GM19035 (cell line): ENCODE measurements at regions not wholly inside any gene's neighbourhood (a gene's known extent, or its start where the extent isn't known, plus 50 kb on each side); places are given as distances from the start of the nearest gene placed in this dataset.

Source experiments
- ATAC-seq: cut with Tn5 transposase; IDR thresholded peaks from one replicate; pipeline ENCODE4 v1.9.1; 2021; ENCODE audit not compliant: unreplicated experiment

DNA sequence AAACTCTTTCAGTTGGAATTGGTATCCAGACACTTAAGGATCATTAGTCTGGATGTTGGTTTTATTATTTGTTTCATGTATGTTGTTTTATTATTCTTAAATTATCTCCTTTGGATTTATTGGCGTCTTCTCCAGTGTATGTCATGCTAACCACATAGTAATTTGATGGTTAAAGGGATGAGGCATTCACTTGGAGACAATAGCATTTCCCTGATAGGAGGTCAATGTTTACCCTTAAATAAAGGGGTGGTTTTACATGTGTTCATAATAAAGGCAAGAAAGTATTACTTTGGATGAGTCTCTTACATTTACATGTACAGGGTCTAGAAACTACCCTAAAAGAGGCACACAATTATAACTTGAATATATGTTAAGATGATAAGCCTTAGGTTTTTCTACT is 51.2 kb upstream of the RNF144B start:
- no peak for ATAC-seq

GRCh38 chr6:18334251-18334650 is 52.9 kb upstream of the RNF144B start:
- no peak for ATAC-seq

DNA sequence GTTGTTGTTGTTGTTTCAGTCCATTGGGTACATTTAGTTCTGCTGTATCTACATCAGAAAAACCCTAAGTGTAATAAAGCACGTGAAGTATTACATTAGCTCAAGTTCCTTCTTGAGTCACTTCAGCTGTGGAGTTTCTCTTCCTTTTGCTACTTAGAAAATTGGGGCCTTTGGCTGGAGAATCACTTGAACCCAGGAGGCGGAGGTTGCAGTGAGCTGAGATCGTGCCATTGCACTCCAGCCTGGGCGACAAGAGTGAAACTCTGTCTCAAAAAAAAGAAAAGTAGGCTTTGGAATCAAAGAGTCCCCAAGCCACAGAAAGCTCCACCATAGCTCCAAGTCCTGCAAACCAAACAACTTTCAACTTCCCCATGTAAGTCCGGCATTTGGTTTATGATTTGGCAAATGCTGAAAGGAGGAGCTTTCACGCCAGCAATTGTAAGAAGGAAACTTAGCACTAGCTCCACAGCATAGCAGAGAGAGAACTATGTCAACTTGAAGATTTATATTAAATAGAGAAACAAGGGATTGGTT is 56.5 kb upstream of the RNF144B start:
- ATAC-seq, result no peak

- no peak for ATAC-seq
Observed at GRCh38 chr6:18329776-18330175, 57.4 kb upstream of the RNF144B start.

DNA sequence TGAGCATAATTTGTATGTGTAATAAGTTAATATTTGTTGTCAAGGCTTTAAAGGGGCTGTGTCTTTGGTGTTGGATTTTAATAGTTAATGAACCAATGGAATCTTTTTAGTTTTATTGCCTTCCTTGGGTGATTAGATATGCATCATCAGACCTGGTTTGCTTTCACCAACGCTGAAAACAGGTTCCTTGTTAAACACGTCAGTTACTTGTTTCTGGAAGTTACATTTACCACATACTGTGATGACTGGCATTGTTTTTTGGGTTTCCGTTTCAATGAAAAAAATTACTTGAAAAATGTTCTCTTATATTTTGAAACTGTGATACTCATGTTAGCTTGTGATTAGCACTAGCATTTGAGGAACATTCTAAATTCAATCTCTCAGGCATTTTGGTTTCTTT is 58.6 kb upstream of the RNF144B start:
- ATAC-seq, result no peak

- no peak for ATAC-seq
Observed at GRCh38 chr6:18328070-18328469, 59.1 kb upstream of the RNF144B start.

GRCh38 chr6:18327626-18328025 is 59.5 kb upstream of the RNF144B start:
- ATAC-seq, result no peak

GRCh38 chr6:18326980-18327379 is 60.2 kb upstream of the RNF144B start:
- ATAC-seq, result no peak

DNA sequence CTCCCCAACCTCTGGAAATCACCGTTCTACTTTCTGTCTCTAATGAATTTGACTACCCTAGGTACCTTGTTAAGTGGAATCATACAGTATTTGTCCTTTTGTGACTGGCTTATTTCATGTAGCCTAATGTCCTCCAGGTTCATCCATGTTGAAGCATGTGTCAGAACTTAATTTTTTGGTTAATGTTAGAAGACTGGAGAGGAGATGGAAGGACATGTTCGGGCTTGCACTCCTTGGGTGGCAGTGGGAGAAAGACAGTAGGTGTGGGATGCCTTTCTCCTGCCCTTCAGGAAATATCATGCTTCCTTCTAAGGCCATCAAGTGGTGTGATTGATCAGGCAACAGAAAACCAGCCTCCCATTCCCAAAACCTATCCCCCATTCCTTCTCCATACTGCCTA is 61.1 kb upstream of the RNF144B start:
- no peak for ATAC-seq

DNA sequence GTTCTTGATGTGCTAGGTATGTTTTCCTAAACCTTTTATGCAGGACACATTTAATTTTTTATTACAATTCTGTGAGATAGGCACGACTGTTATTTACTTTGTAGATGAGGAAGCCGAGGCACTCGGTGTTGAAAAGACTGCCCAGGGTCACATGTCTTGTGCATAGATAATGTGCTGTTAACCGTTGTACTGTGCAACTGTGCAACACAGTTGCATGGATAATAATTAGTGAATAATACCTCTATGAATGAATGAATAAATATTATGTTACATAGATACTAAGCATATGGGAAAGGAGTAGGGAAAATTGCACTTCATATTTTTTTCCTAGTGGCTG is 60.3 kb upstream of the DEK start:
- ATAC-seq, result no peak

GRCh38 chr6:18323935-18324705 is 59.8 kb upstream of the DEK start:
- ATAC-seq, result peak; percentile 66

DNA sequence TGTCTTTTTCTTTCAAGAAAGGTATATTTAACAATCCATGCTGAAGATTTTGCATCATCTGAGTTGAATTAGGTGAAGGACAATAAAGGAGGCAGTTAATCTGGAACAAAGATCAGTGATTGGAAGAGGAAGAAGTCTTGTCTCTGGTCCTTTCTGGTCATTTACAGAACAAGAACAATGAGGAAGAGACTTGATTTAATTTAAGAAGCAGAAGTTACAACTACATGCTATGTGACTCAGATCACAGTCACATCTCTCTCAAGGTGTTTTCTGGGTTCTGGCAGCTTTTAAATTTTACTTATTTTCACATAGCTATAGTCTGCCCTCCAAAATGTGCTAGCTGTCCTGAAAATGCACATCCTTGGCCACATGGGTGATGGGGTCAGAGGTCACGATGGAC is 53.5 kb upstream of the DEK start:
- no peak for ATAC-seq

DNA sequence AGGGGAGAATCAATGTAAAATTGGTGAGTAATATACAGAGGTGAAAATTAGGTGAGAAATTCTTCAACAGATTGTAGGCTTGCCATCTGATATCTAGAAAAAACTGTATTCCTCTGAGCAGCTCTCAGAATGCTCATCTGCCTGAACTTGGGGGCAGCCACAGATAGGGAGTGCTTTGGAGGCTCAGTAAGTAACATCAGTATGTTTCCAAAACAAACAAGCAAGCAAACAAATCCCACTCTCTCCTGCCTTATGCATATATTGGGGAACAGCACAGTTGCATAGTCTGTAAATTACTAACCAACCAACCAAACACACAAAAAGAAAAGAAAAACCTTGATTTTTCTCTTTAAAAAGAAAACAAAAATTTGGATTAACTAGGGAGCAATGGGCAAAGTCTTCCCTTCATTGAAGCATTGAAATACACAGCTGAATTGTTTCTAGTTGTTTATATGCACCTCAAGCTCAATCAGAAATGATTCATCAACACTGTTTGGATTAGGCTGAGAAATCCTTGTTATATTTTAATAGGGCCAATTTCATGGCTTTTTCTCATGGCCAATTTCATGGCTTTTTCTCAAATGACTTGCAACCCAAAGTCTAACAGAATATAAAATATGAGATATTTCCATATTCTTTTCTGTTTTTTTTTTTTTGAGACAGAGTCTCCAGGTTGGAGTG is 50.1 kb upstream of the DEK start:
- no peak for ATAC-seq
